GM21737 (cell line): ENCODE measurements at regions not wholly inside any gene's neighbourhood (a gene's known extent, or its start where the extent isn't known, plus 50 kb on each side); places are given as distances from the start of the nearest gene placed in this dataset.

Experiments used
- ATAC-seq: cut with Tn5 transposase; IDR thresholded peaks from one replicate; pipeline ENCODE4 v1.9.1; 2021; ENCODE audit warnings: mild to moderate bottlenecking, moderate library complexity; ENCODE audit not compliant: unreplicated experiment

GRCh38 chr5:145221416-145221815 lies 613.7 kb downstream of the PRELID2 start:
- no peak for ATAC-seq

DNA sequence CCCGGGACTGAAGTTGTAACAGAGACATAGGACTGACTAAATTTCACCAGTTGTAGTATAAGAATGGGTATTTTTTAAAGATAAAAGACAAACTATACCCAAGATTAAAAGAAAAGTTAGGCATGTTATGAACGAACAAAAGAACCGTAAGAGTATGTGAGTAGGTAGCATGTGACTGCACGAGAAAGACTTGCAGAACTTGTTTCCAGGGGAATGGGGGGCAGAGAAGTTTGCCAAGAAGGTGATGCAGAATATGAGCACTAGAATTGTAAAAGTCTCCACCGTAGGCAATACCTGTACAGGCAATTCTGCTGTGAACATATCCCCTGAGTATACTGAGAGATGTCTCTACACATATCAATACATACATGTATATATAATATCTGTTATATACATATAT lies 614.7 kb downstream of the PRELID2 start:
- no peak for ATAC-seq

GRCh38 chr5:145218982-145219381 lies 616.2 kb downstream of the PRELID2 start:
- no peak for ATAC-seq

- ATAC-seq: no peak
These were observed 617.1 kb downstream of the PRELID2 start for GRCh38 chr5:145218019-145218418.

GRCh38 chr5:145210020-145210419 lies 625.1 kb downstream of the PRELID2 start:
- ATAC-seq: no peak

- ATAC-seq: no peak
These were observed 629.6 kb downstream of the PRELID2 start for GRCh38 chr5:145205546-145205945.

DNA sequence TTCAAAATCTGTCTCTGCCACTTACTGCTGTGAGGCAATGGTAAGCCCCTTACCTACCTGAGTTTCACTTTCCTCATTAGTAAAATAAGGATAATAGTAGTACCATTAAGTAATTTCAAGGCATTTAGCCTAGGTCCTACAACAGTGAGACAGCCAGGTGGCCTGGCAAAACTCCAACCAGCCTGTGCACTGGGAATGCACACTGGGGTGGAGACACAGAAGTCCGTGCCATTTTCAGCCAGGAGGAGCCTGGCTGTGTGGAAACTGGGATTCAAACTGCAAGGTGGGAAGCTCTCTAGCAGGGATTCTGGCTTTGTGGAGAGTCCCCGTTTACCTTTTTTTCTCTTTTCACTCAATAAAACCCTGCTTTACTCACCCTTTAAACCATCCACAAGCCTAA lies 630.4 kb downstream of the PRELID2 start:
- no peak for ATAC-seq

- no peak for ATAC-seq
These were observed 631.9 kb downstream of the PRELID2 start for GRCh38 chr5:145203193-145203592.

DNA sequence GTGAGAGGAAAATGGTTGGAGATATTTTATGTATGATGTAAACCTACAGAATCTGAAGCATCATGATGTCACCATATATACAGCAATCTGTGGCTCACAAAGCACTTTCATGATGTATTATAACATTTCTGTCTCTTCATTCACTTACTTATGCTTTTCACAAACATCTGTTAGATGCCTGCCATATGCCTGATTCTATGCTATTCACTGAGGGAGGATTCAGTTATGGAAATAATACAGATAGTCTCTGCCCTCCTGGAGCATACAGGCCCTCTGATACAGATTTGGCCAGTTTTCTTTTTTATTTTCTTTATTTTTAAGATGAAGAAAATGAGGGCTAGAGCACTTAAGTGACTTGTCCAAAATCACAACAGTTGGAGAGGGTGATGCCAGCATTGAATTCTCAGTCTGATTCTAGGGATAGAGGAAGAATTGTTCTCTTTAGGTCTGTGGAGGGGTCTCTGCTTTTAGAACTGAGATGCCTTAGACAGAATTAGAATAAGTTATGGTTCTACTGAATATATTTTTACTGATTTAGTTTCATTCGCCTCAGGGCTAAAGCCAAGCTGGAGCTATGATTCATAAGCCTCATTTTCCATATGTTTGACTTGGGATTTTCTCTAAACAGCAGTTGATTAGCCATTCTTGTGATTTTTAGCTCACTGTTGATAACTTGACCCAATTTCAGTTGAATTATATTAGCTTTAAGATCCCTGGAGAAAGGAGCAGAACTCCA lies 636.4 kb downstream of the PRELID2 start:
- no peak for ATAC-seq

DNA sequence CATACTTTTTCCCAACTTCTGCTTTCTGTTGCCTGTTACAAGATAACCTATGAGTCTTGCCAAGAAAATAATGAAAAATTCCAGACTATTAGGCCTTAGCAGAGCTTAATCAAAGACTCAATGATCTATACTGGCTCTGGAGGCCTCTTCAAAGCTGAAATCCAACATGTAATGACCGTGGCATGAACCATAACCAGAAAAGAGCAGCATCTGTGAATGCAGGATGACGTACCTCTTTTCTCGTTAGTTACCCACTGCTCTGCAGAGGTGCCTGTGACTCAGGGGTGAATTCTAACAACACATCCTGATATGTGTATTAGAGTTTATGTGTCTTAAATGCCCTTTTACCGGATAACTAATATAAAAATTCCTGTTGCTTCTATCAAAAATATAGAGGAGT lies 645.4 kb downstream of the PRELID2 start:
- no peak for ATAC-seq

DNA sequence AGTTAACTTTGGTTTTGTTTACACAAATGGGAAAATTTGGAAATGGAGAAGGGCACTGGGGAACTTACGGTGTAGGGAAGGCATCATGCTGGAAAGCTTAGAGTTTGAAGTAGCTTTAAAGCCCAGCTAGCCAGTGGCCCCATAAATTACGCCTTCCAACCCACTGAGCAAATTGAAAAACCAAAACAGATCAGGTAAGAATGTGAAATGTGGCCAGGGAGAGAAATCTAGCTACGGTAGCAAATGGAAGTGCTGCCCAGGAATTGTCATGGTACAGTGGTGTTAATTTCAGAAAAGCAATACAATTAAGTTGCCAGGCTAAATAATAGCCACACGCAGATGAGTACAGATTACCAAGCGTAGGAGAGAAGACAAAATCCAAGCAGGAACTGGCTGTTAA lies 654.8 kb downstream of the PRELID2 start:
- no peak for ATAC-seq

DNA sequence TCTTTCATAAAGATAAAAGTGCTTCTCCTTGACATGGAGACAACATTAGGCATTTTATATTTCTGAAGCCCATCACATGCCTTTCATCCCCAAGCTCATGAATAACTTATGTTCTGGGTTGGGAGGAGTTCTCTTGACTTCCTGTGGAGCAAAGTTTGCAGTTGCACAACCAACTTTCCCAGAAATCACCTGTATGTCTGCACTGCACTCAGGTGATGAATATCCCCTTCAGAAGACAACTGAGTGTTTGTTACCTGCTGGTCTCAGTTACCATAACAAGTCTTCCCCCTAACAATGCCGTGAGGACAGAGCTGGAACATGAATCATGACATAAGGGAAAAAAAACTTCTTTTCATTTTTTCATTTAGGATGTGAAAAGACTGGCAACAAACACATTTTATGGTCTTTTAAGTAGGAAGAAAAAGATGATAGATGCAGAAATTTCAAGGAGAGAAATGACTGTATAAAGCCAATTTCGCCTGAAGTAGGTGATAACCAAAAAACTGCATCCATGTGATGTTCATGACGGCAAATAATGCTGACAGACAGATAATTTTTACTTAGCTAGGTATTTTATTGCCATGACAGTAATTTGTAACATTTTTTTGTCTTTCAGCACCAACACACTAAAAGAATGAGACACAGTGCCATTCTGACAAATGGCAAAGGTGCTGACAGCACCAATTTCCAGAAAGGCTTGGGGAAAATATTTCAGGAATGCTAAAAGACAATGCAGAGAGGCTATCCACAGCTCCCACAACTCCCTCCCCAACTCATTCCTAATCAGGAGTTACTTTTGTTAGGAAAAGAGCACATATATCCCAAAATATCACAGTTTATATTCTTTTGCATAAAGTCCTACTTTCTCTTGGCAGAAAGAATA lies 656.3 kb downstream of the PRELID2 start:
- no peak for ATAC-seq

- no peak for ATAC-seq
These were observed 659.1 kb downstream of the PRELID2 start for GRCh38 chr5:145176041-145176440.

- ATAC-seq: no peak
These were observed 669.0 kb downstream of the PRELID2 start for GRCh38 chr5:145166110-145166509.

DNA sequence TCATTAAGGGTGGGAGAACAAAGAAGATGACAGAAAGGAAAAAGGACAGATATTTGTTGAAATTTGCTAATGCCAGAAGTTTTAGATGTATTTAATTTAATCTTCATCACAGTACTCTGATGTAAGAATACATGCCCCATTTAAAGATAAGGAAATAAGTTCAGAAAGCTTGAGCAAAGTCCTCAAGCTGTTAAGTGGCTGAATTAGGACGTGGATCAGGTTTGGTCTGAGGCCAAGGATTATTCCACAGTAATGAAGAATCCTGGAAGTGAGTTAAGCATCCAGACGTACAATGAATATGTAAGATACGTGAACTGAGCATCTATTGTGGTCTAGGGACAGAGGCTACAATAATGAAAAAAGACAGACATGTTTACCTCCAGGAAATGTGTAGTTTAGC lies 671.3 kb downstream of the PRELID2 start:
- ATAC-seq: no peak

- no peak for ATAC-seq
These were observed 672.5 kb downstream of the PRELID2 start for GRCh38 chr5:145162626-145163025.

DNA sequence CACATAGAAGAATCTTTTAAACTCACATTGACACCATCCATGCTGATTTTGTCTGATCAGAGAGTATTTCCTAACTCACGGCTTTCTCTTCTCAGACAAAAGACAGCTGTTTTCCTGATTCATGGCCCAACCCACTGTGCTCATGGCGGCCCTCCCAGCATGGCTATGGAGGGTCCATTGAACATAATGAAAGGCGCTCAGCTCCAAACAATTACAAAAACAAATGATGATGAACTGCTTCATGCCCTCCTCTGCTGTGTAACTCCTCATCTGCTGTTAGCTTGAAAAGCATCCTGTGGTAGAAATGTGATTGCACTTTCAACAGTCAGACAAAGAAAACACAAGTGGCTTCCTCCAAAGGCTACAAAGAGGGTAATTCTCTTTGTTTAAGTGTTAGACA lies 673.8 kb downstream of the PRELID2 start:
- ATAC-seq: no peak

DNA sequence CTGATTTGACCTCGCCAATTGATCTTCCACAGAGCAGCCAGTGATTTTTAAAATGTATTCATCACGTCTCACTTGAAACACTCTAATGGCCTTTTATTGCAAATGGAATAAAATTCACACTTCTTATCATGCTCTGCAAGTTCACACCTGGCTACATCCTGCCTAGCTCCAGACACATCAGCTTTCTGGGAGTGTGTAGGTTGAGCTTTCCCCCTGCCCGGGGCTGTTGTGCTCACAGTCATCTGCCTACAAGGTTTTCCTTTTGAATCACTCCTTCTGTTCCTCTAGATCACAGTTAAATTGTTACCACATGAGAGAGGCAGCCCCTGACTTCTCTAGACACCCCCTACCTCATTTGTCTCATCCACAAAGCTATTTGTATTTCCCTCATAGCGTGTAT lies 674.5 kb downstream of the PRELID2 start:
- ATAC-seq: no peak

- no peak for ATAC-seq
These were observed 676.4 kb downstream of the PRELID2 start for GRCh38 chr5:145158730-145159129.

DNA sequence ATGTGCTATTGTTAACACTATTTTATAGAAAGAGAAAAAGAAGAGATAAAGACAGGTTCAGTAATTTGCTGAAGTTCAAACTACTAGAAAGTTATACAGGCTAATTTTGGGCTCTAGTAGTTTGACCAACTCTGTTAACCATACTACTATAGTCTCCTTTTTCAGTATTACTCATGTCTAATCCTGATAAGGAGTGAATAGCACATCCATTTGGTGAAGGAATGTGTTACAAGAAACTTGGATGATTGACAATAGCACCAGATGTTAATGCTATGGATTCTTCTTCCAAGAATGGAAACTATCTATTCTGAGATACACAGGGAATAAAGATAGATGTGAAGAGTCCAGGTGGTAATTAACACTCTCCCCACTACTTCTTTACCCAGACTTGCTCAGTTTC lies 677.3 kb downstream of the PRELID2 start:
- no peak for ATAC-seq

- ATAC-seq: no peak
These were observed 693.6 kb downstream of the PRELID2 start for GRCh38 chr5:145141534-145141933.

DNA sequence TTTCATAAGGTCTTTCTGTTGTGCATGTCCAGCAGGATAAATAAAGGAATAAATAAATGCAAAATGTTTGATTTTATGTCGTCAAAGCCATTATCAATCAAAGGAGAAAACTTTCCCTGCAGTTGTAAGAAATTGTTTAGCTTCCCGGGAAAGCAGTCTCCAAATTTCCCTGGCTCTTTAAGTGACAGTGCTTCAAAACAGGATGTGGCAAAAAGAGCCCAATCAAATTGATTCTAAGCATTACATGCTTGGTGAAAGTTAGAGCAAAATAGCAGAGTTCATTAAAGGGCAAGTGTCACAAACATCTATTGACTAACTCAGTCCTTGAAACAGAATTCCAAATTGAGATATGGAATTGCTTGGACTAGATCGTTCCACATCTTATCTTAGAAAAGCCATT lies 704.1 kb downstream of the PRELID2 start:
- no peak for ATAC-seq
